GM18520 (cell line): ENCODE measurements at regions not wholly inside any gene's neighbourhood (a gene's known extent, or its start where the extent isn't known, plus 50 kb on each side); places are given as distances from the start of the nearest gene placed in this dataset.

Source experiments
- ATAC-seq: cut with Tn5 transposase; IDR thresholded peaks from one replicate; pipeline ENCODE4 v1.9.1; 2021; ENCODE audit not compliant: unreplicated experiment

GRCh38 chr4:57442241-57442640, 332.1 kb upstream of the IGFBP7 start:
- no peak for ATAC-seq

- no peak for ATAC-seq
Measured at GRCh38 chr4:57437649-57438048, 327.5 kb upstream of the IGFBP7 start.

GRCh38 chr4:57435300-57435699, 325.1 kb upstream of the IGFBP7 start:
- ATAC-seq = no peak

- no peak for ATAC-seq
Measured at GRCh38 chr4:57430726-57431125, 320.5 kb upstream of the IGFBP7 start.

GRCh38 chr4:57426779-57427395, 316.7 kb upstream of the IGFBP7 start:
- ATAC-seq = peak; percentile 80

GRCh38 chr4:57425610-57426009, 315.4 kb upstream of the IGFBP7 start:
- ATAC-seq = no peak

- no peak for ATAC-seq
Measured at GRCh38 chr4:57424232-57424897, 314.2 kb upstream of the IGFBP7 start.

GRCh38 chr4:57418133-57418532, 307.9 kb upstream of the IGFBP7 start:
- no peak for ATAC-seq

GRCh38 chr4:57412259-57413054, 302.3 kb upstream of the IGFBP7 start:
- no peak for ATAC-seq

- no peak for ATAC-seq
Measured at GRCh38 chr4:57410331-57411052, 300.3 kb upstream of the IGFBP7 start.

GRCh38 chr4:57405359-57405758, 295.2 kb upstream of the IGFBP7 start:
- ATAC-seq = no peak

GRCh38 chr4:57404483-57404882, 294.3 kb upstream of the IGFBP7 start:
- ATAC-seq = no peak

GRCh38 chr4:57403591-57403990, 293.4 kb upstream of the IGFBP7 start:
- ATAC-seq = no peak

GRCh38 chr4:57401586-57401985, 291.4 kb upstream of the IGFBP7 start:
- no peak for ATAC-seq

GRCh38 chr4:57378766-57379165, 268.6 kb upstream of the IGFBP7 start:
- no peak for ATAC-seq

- no peak for ATAC-seq
Measured at GRCh38 chr4:57374866-57375595, 264.8 kb upstream of the IGFBP7 start.

- no peak for ATAC-seq
Measured at GRCh38 chr4:57373991-57374390, 263.8 kb upstream of the IGFBP7 start.

GRCh38 chr4:57371671-57372070, 261.5 kb upstream of the IGFBP7 start:
- ATAC-seq = no peak

- no peak for ATAC-seq
Measured at GRCh38 chr4:57370691-57371090, 260.5 kb upstream of the IGFBP7 start.

GRCh38 chr4:57369446-57369845, 259.3 kb upstream of the IGFBP7 start:
- no peak for ATAC-seq

GRCh38 chr4:57364255-57364654, 254.1 kb upstream of the IGFBP7 start:
- ATAC-seq = no peak
